ENCODE measurements at regions not wholly inside any gene's neighbourhood (a gene's known extent, or its start where the extent isn't known, plus 50 kb on each side); places are given as distances from the start of the nearest gene placed in this dataset.

DNA sequence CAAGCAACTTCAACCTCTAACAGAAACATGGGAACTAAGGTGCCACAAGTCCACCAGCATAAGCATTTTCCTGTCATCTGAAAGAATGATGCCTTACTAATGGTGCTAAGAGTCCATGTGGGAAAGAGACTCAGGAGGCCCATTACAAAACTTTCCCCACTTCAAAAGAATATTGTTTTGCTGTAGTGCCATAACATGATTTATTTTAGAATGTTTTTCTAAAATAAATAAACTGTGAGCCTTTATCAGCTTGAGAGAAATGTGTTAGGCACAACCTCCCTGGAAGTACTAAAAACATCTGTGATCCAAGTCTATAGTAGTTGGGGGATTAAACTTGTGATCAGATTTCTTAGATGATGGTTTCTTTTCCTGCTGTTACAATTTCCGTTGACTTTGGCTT, 330.1 kb upstream of the MAP3K7 start:
- TF ChIP-seq GATA2 (IDR thresholded peaks at IDR 0.05; ENCODE audit: low read depth, low read length) (no peak), GATA3 (IDR thresholded peaks at IDR 0.05; ENCODE audit: low read depth, low read length) (no peak)
